ENCODE measurements at regions not wholly inside any gene's neighbourhood (a gene's known extent, or its start where the extent isn't known, plus 50 kb on each side); places are given as distances from the start of the nearest gene placed in this dataset.
"Not testable (repeated sequence)": the region's sequence is repeated elsewhere in the genome, so short reads cannot be mapped to it uniquely, and the experiment has no call there.

GRCh38 chr12:84495711-84496110 is 416.9 kb downstream of the SLC6A15 start:
- DNase-seq (ENCODE audit: low spot score) = no peak

DNA sequence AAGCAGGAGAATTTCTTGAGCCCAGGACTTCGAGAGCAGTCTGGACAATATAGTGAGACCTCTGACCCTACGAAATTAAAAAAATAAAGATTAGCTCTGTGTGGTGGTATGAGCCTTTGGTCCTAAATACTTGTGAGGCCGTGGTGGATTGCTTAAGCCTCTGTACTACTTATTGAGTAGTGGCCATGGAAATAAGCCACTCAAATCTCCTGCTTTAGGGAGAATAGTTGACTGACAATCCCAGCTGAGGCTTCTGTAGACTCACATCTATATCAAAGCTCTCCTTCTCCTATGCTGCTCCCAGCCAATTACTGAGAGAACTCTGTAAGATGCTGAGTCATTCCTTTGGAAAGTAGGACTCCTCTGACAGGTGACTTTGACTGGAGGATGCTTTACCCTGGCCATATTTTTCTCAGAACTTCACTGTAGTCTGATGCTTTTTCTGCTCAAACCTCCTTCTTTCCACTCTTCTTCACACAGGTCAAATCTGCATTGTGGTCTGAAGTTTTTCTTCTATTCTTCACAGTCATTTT is 420.2 kb downstream of the SLC6A15 start:
- no peak for DNase-seq (ENCODE audit: low spot score)

DNA sequence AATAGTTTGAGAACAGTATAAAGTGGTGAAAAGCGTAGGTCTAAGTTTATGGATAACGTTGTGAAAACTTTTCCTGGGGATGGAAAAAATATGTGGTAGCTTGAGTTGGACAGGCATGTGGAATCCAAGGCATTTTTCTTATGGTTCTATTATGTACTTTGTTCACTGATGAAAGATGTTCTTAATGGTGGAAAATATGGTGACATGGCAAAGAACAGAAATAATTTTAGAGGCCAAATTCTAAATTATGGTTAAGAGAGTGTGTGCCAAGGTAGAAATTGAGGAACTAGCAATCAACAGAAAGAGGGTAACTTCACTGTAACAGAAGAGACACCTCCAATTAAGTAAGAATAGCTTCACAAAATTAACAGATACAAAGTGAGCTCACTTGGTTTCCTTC is 427.8 kb downstream of the SLC6A15 start:
- no peak for DNase-seq (ENCODE audit: low spot score)

DNA sequence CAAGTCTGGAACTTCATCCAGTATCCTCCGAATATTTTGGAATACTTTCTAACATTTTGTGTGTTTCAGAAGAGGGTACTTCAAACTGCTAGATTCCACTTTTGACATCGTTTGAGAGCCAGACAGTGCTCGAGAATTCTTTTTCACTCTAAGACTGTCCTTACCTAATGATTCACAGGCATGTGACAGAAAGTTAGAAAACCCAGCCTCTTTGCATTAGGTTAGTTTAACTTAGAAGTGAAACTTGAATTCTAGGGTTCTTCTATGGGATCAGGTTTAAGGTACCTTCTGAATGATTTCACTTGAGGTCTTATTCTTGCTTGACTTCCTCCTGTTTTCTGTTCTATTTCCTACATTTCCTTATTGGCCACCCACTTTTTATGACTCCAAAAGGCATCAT is 431.8 kb downstream of the SLC6A15 start:
- DNase-seq (ENCODE audit: low spot score) = no peak

DNA sequence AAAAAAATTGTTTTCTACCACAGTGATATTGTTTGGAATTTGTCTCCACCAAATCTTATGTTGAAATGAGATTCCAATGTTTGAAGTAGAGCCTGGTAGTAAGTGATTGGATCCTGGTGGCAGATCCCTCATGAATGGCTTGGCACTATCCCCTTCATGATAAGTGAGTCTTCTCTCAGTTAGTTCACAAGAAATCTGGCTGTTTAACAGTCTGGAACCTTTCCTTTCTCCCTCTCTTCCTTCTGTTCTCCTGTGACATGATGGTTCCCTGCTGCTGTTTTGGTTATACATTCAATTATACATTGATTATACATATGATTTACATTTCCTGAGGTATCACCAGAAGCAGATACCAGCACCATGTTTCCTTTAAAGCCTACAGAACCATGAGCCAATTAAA is 442.2 kb downstream of the SLC6A15 start:
- DNase-seq (ENCODE audit: low spot score) = no peak

- DNase-seq (ENCODE audit: low spot score) = no peak
These were observed 448.0 kb downstream of the SLC6A15 start for GRCh38 chr12:84464616-84465015.

- DNase-seq (ENCODE audit: low spot score) = no peak
These were observed 448.7 kb downstream of the SLC6A15 start for GRCh38 chr12:84463741-84464495.

DNA sequence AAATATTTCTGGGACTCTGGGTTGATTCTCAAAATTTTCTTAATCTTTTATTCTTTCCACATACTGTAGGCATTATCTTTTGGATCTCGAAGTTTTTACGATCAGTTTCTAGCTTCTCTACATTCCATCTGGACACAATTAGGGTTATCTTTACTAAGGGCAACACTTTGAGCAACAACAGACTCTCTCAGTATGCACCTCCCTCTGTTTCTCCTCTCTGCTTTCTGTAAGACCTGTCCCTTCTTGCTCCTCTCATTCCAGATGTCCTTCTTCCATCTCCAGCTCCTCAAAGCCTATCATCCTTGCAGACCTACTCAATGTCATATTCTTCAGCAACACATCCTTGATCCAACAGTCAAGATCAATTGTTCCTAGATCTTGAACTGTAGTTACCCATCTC is 457.0 kb downstream of the SLC6A15 start:
- no peak for DNase-seq (ENCODE audit: low spot score)

- not testable (repeated sequence) for DNase-seq (ENCODE audit: low spot score)
These were observed 466.1 kb downstream of the SLC6A15 start for GRCh38 chr12:84446478-84446877.

GRCh38 chr12:84436134-84436533 is 476.5 kb downstream of the SLC6A15 start:
- no peak for DNase-seq (ENCODE audit: low spot score)

GRCh38 chr12:84435682-84436081 is 476.9 kb downstream of the SLC6A15 start:
- no peak for DNase-seq (ENCODE audit: low spot score)

GRCh38 chr12:84422340-84422739 is 490.3 kb downstream of the SLC6A15 start:
- no peak for DNase-seq (ENCODE audit: low spot score)

GRCh38 chr12:84421103-84421502 is 491.5 kb downstream of the SLC6A15 start:
- no peak for DNase-seq (ENCODE audit: low spot score)

DNA sequence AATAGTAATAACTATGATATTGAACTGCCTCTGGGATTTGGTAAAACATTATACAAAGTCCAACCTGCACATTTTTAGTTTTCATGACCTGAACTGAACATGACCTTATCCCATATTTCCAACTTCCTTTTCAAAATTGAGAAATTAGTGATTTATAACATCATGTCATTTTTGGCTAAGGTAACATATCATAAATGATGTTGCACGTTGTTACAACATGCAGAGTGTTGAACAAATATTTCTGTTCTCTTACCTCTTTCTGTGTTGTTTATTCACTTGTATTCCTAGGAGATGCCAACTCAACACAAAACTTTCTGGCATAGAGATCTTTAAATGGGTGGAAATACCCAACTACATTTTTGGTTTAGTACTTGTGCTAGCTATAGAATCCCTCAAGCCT is 496.0 kb downstream of the SLC6A15 start:
- DNase-seq (ENCODE audit: low spot score) = no peak

- DNase-seq (ENCODE audit: low spot score) = no peak
These were observed 496.7 kb downstream of the SLC6A15 start for GRCh38 chr12:84415946-84416345.

- DNase-seq (ENCODE audit: low spot score) = no peak
These were observed 498.9 kb downstream of the SLC6A15 start for GRCh38 chr12:84413656-84414055.

DNA sequence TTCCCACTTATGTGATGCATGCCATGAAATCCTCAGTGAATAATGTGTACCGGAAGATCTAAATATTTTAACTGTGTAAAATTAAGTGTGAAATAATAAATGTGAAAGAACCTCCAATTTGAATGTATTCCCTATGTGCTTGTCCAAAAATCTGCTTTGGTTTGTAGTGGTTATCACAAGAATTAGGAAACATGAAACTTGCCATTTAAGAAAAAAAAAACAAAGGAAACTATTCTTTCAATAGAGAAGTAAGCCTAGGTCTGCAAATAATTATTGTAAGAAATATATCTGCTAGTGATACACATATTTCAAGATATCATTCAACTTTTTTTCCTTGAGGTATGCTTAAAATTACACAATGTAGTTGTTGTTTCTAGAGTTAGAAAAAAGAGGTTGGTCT is 500.4 kb downstream of the SLC6A15 start:
- no peak for DNase-seq (ENCODE audit: low spot score)

DNA sequence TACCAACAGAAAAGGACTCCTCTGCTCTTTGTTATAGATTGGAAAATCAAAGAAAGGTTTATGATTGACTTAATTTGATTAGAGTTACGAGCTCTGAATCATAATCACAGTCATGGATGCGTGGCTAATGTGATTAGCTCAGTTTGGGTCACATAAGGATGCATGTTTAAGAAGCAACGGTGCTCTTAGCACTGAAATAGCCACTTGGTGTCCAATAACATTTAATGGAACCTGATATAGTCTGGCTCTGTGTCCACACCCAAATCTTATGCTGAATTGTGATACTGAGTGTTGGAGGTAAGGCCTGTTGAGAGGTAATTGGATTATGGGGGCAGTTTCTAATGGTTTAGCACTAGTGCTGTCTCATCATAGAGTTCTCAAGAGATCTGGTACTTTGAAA is 501.6 kb downstream of the SLC6A15 start:
- no peak for DNase-seq (ENCODE audit: low spot score)

GRCh38 chr12:84408936-84409335 is 503.7 kb downstream of the SLC6A15 start:
- no peak for DNase-seq (ENCODE audit: low spot score)

DNA sequence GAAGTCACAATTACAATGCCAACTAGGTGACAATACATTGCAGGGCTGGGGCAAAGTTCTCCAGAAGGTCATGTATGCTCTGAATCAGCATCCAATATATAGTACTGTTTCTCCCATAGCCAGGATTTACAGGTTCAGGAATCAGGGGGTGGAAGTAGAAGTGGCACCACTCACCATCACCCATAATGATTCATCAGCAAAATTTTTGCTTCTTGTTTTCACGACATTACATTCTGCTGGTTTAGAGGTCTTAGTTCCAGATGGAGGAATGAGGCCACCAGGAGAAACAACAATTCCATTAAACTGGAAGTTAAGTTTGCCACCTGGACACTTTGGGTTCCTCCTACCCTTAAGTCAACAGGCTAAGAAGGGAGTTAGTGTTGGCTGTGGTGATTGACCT is 505.9 kb downstream of the SLC6A15 start:
- not testable (repeated sequence) for DNase-seq (ENCODE audit: low spot score)

DNA sequence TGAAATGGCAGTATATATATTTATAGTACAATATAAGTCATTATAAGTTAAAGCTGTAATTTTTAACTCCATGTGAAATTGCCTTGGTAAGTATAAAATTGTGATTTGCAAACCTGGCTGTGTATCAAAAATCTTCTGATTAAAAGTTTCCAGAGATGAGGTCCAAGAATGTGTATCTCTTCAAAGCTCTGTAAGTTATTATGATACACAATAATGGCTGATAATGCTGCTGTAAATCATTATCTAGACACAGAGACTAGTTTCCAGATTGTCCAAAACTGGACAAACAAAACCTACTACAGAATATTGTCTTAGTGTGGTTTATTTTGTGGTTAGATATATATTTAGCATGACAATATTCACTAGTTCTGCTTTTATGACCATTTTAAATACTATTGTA is 514.8 kb downstream of the SLC6A15 start:
- DNase-seq (ENCODE audit: low spot score) = no peak

DNA sequence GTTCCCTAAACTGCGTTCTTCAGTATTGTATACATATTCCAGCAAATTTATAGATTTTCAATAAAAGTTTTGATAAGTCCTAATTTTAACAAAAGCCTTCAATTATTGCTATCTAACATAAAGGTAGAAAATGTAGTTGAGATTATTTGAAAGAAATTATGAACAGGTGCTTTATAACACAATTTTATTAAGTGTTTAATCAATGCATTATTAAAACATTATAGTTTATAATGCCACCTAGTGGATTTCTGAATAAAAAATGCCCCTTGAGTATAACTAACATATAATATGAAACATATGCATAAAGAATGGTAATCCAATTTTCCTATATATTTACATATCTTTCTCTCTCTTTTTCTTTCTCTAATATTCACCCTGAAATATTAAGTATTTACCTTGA is 515.3 kb downstream of the SLC6A15 start:
- no peak for DNase-seq (ENCODE audit: low spot score)

DNA sequence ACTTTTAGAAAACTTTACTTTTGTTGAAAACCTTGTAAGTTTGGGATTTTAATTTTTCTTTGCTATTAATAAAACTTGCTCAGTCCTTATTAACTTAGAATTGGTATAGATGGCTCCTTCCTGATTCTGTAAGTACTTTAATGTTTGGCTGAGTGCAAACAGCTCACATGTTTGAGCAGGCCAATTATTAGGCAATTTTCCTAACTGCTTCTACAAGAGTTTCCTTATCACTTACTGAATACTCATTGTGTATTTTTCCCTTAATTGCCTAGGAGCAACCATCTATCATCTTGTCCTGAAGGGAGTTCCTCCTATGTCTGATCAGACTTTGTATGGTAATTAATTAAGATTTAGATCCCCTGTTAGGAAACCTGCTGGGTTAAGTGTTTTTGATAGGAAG is 521.4 kb downstream of the SLC6A15 start:
- not testable (repeated sequence) for DNase-seq (ENCODE audit: low spot score)

GRCh38 chr12:84384384-84384783 is 528.2 kb downstream of the SLC6A15 start:
- DNase-seq (ENCODE audit: low spot score) = no peak

All from activated CD4-positive, alpha-beta T cell treated with anti-CD3 and anti-CD28 coated beads, Interleukin-2, Interleukin-4, amounts not matched to agents 100 ng/mL and 50 ng/mL, durations not matched to agents 16 hours and 8 hours (primary cell).